Activated CD8-positive, alpha-beta T cell treated with anti-CD3 and anti-CD28 coated beads for 36 hours (primary cell): ENCODE measurements at regions not wholly inside any gene's neighbourhood (a gene's known extent, or its start where the extent isn't known, plus 50 kb on each side); places are given as distances from the start of the nearest gene placed in this dataset.

Experiments
- ATAC-seq: fragments of 200-7000 bp; cut with Tn5 transposase; one replicate; pipeline ENCODE4 v1.10.0; 2021; ENCODE audit warnings: mild to moderate bottlenecking, moderate library complexity
- CTCF ChIA-PET: fragments of 350-600 bp; sonication (Branson Sonifier 250); formaldehyde crosslinking; loops from one replicate; lab custom pipeline; 2021; ENCODE audit warnings: antibody characterized with exemption; lab: Charles Lee
- POLR2A ChIA-PET: fragments of 350-600 bp; sonication (Branson Sonifier 250); formaldehyde crosslinking; loops from one replicate; lab custom pipeline; 2021; ENCODE audit warnings: antibody characterized with exemption; lab: Charles Lee
- DNase-seq: peaks from one replicate; pipeline ENCODE4 v3.0.0-alpha.2; 2020
- H3K27ac Mint-ChIP-seq: one replicate; pipeline ENCODE4 v1.8.0; 2021; ENCODE audit warnings: mild to moderate bottlenecking, mixed read lengths
- H3K27me3 Mint-ChIP-seq: one replicate; pipeline ENCODE4 v1.8.0; 2021; ENCODE audit warnings: mixed read lengths
- H3K36me3 Mint-ChIP-seq: one replicate; pipeline ENCODE4 v1.8.0; 2021; ENCODE audit warnings: low read depth, mixed read lengths
- H3K4me1 Mint-ChIP-seq: one replicate; pipeline ENCODE4 v1.8.0; 2021; ENCODE audit warnings: low read depth, mixed read lengths
- H3K4me3 Mint-ChIP-seq: one replicate; pipeline ENCODE4 v1.8.0; 2021; ENCODE audit warnings: mild to moderate bottlenecking, moderate library complexity, mixed read lengths
- H3K9me3 Mint-ChIP-seq: one replicate; pipeline ENCODE4 v1.8.0; 2021; ENCODE audit warnings: mixed read lengths
- CTCF ChIP-seq: fragments of 200-600 bp; IDR thresholded peaks from one replicate; pipeline ENCODE4 v1.8.0; 2022; ENCODE audit warnings: antibody characterized with exemption, mild to moderate bottlenecking
- intact Hi-C: fragments of 100-400 bp; cut with micrococcal nuclease; formaldehyde crosslinking; loops from one replicate; pipeline ENCODE4 v1.10.0; 2022

- Mint-ChIP-seq H3K4me1 (no peaks in the 10 kb centered on the region), H3K27me3 (no peaks in the 10 kb centered on the region), H3K27ac (no peak overlapping the region), H3K9me3 (no peaks in the 10 kb centered on the region), H3K36me3 (no peaks in the 10 kb centered on the region), H3K4me3 (no peak overlapping the region)
- intact Hi-C loops = no loop called here
- ATAC-seq (no peak), DNase-seq (no peak)
- no peak for TF ChIP-seq CTCF
- ChIA-PET POLR2A (no interaction called here), CTCF (no interaction called here)
These were observed 538.9 kb downstream of the SNAPC1 start for GRCh38 chr14:62301080-62301479.

- POLR2A ChIA-PET = no interaction called here
- ATAC-seq (no peak), DNase-seq (no peak)
- H3K4me3 Mint-ChIP-seq = no peak overlapping the region
- no peaks in the 10 kb centered on the region for H3K9me3 Mint-ChIP-seq
- TF ChIP-seq CTCF = no peak
- CTCF ChIA-PET = no interaction called here
- intact Hi-C loops = no loop called here
- no peak overlapping the region for H3K27ac Mint-ChIP-seq
- no peaks in the 10 kb centered on the region for H3K4me1 Mint-ChIP-seq
- H3K36me3 Mint-ChIP-seq = no peaks in the 10 kb centered on the region
- H3K27me3 Mint-ChIP-seq = no peaks in the 10 kb centered on the region
These were observed 539.7 kb downstream of the SNAPC1 start for GRCh38 chr14:62301911-62302310.

GRCh38 chr14:62303437-62303836 is 541.2 kb downstream of the SNAPC1 start:
- ChIA-PET CTCF (no interaction called here), POLR2A (no interaction called here)
- H3K4me1 Mint-ChIP-seq = no peaks in the 10 kb centered on the region
- no peaks in the 10 kb centered on the region for H3K36me3 Mint-ChIP-seq
- intact Hi-C loops = no loop called here
- no peak for TF ChIP-seq CTCF
- no peak for DNase-seq
- H3K27me3 Mint-ChIP-seq = no peaks in the 10 kb centered on the region
- no peak for ATAC-seq
- no peaks in the 10 kb centered on the region for H3K9me3 Mint-ChIP-seq
- no peak overlapping the region for H3K4me3 Mint-ChIP-seq
- H3K27ac Mint-ChIP-seq = no peak overlapping the region

GRCh38 chr14:62304257-62304656 is 542.0 kb downstream of the SNAPC1 start:
- H3K4me1 Mint-ChIP-seq = no peaks in the 10 kb centered on the region
- no peaks in the 10 kb centered on the region for H3K27me3 Mint-ChIP-seq
- DNase-seq = no peak
- H3K36me3 Mint-ChIP-seq = no peaks in the 10 kb centered on the region
- no peak for ATAC-seq
- TF ChIP-seq CTCF = no peak
- POLR2A ChIA-PET = no interaction called here
- intact Hi-C loops = no loop called here
- no peak overlapping the region for H3K4me3 Mint-ChIP-seq
- no peak overlapping the region for H3K27ac Mint-ChIP-seq
- H3K9me3 Mint-ChIP-seq = no peaks in the 10 kb centered on the region
- CTCF ChIA-PET = no interaction called here

GRCh38 chr14:62307844-62308243 is 545.6 kb downstream of the SNAPC1 start:
- Mint-ChIP-seq H3K27ac (no peak overlapping the region), H3K9me3 (no peaks in the 10 kb centered on the region), H3K4me3 (no peak overlapping the region), H3K27me3 (no peaks in the 10 kb centered on the region), H3K36me3 (no peaks in the 10 kb centered on the region), H3K4me1 (no peaks in the 10 kb centered on the region)
- DNase-seq = no peak
- TF ChIP-seq CTCF = no peak
- no peak for ATAC-seq
- intact Hi-C loops = no loop called here
- ChIA-PET CTCF (no interaction called here), POLR2A (no interaction called here)
